DND-41 (cell line): ENCODE measurements at regions not wholly inside any gene's neighbourhood (a gene's known extent, or its start where the extent isn't known, plus 50 kb on each side); places are given as distances from the start of the nearest gene placed in this dataset.

ENCODE experiments used
- EZH2 ChIP-seq: IDR thresholded peaks from 3 replicates; pipeline ENCODE4 v1.6.1; 2012; ENCODE audit warnings: borderline replicate concordance, low read depth, mild to moderate bottlenecking, moderate library complexity, low read length, inconsistent platforms; ENCODE audit not compliant: severe bottlenecking
- TF ChIP-seq, protein P1 (sequence below): IDR thresholded peaks from 2 replicates; pipeline ENCODE4 v1.5.1; 2012; ENCODE audit warnings: borderline replicate concordance, low read length, moderate library complexity, mild to moderate bottlenecking; ENCODE audit not compliant: poor library complexity, severe bottlenecking; ENCODE audit errors: extremely low read depth

- TF ChIP-seq, protein P1, sequence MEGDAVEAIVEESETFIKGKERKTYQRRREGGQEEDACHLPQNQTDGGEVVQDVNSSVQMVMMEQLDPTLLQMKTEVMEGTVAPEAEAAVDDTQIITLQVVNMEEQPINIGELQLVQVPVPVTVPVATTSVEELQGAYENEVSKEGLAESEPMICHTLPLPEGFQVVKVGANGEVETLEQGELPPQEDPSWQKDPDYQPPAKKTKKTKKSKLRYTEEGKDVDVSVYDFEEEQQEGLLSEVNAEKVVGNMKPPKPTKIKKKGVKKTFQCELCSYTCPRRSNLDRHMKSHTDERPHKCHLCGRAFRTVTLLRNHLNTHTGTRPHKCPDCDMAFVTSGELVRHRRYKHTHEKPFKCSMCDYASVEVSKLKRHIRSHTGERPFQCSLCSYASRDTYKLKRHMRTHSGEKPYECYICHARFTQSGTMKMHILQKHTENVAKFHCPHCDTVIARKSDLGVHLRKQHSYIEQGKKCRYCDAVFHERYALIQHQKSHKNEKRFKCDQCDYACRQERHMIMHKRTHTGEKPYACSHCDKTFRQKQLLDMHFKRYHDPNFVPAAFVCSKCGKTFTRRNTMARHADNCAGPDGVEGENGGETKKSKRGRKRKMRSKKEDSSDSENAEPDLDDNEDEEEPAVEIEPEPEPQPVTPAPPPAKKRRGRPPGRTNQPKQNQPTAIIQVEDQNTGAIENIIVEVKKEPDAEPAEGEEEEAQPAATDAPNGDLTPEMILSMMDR = no peak
- no peak for TF ChIP-seq EZH2
These were observed 394.6 kb downstream of the PCDH7 start for GRCh38 chr4:31114816-31115215.
